Neural cell (in vitro differentiated cells): ENCODE measurements at regions not wholly inside any gene's neighbourhood (a gene's known extent, or its start where the extent isn't known, plus 50 kb on each side); places are given as distances from the start of the nearest gene placed in this dataset.

Source experiments
- H2AFZ ChIP-seq: fragments of 200-600, 300-800 bp; sonication (generic), shearing (Covaris generic); 2 replicates; pipeline ENCODE4 v1.6.0; 2014; ENCODE audit warnings: low read depth, mild to moderate bottlenecking, antibody characterized with exemption, low read length, moderate library complexity
- H3F3A ChIP-seq: fragments of 200-600 bp; shearing (Covaris generic); 2 replicates; pipeline ENCODE4 v1.6.1; 2016; ENCODE audit warnings: mild to moderate bottlenecking, moderate library complexity, mixed read lengths, antibody characterized with exemption, low read length; ENCODE audit not compliant: insufficient read depth, poor library complexity, severe bottlenecking
- H3K27ac ChIP-seq: fragments of 200-600, 300-800 bp; sonication (generic), shearing (Covaris generic); 2 replicates; pipeline ENCODE4 v1.5.1; 2014; ENCODE audit warnings: mild to moderate bottlenecking, low read length, moderate library complexity
- H3K27me3 ChIP-seq: fragments of 300-800, 200-600 bp; sonication (generic), shearing (Covaris generic); 2 replicates; pipeline ENCODE4 v1.6.0; 2014; ENCODE audit warnings: mild to moderate bottlenecking, low read depth, low read length, moderate library complexity; ENCODE audit not compliant: insufficient read depth
- H3K36me3 ChIP-seq: fragments of 300-800, 200-600 bp; sonication (generic), shearing (Covaris generic); 2 replicates; pipeline ENCODE4 v1.5.1; 2014; ENCODE audit warnings: mild to moderate bottlenecking, antibody characterized with exemption, low read length, moderate library complexity; ENCODE audit not compliant: insufficient read depth
- H3K4me2 ChIP-seq: fragments of 300-800, 200-600 bp; sonication (generic), shearing (Covaris generic); 2 replicates; pipeline ENCODE4 v1.6.0; 2014; ENCODE audit warnings: mild to moderate bottlenecking, low read length
- H3K4me3 ChIP-seq: fragments of 300-800, 200-600 bp; sonication (generic), shearing (Covaris generic); 2 replicates; pipeline ENCODE4 v1.5.1; 2014; ENCODE audit warnings: mild to moderate bottlenecking, low read length, moderate library complexity
- H3K79me2 ChIP-seq: fragments of 200-600 bp; shearing (Covaris generic); replicated peaks from 2 replicates; pipeline ENCODE4 v1.6.0; 2014; ENCODE audit warnings: mild to moderate bottlenecking, low read length, moderate library complexity; ENCODE audit not compliant: insufficient read depth
- H3K9ac ChIP-seq: fragments of 300-800, 200-600 bp; sonication (generic), shearing (Covaris generic); 2 replicates; pipeline ENCODE4 v1.6.1; 2016; ENCODE audit warnings: mild to moderate bottlenecking, low read length, mixed read lengths
- H3K9me2 ChIP-seq: fragments of 200-600 bp; shearing (Covaris generic); 2 replicates; pipeline ENCODE4 v1.6.1; 2016; ENCODE audit warnings: mild to moderate bottlenecking, low read length, mixed read lengths; ENCODE audit not compliant: insufficient read depth
- H3K9me3 ChIP-seq: fragments of 200-600, 300-800 bp; sonication (generic), shearing (Covaris generic); 2 replicates; pipeline ENCODE4 v1.6.1; 2016; ENCODE audit warnings: mild to moderate bottlenecking, mixed run types, low read length, moderate library complexity, mixed read lengths
- H4K20me1 ChIP-seq: fragments of 200-600 bp; shearing (Covaris generic); 2 replicates; pipeline ENCODE4 v1.6.1; 2016; ENCODE audit warnings: mild to moderate bottlenecking, mixed run types; ENCODE audit not compliant: insufficient read depth
- EP300 ChIP-seq: fragments of 450-650 bp; conservative IDR thresholded peaks from 2 replicates; pipeline ENCODE4 v1.6.1; 2014; ENCODE audit warnings: antibody characterized with exemption, mild to moderate bottlenecking, moderate library complexity; ENCODE audit not compliant: poor library complexity, severe bottlenecking
- EZH2 ChIP-seq: fragments of 200-600, 300-800 bp; shearing (Covaris generic), sonication (generic); IDR thresholded peaks from 2 replicates; pipeline ENCODE4 v1.6.1; 2014; ENCODE audit warnings: antibody characterized with exemption, low read length, borderline replicate concordance, mild to moderate bottlenecking; ENCODE audit not compliant: insufficient read depth, poor library complexity, severe bottlenecking
- MXI1 ChIP-seq: fragments of 450-650 bp; conservative IDR thresholded peaks from 2 replicates; pipeline ENCODE4 v1.6.1; 2014; ENCODE audit warnings: antibody characterized with exemption, mild to moderate bottlenecking; ENCODE audit not compliant: poor library complexity, severe bottlenecking
- POLR2AphosphoS5 ChIP-seq: IDR thresholded peaks from 2 replicates; pipeline ENCODE4 v1.6.1; 2012
- RAD21 ChIP-seq: fragments of 450-650 bp; conservative IDR thresholded peaks from 2 replicates; pipeline ENCODE4 v1.6.1; 2014; ENCODE audit warnings: antibody characterized with exemption, mild to moderate bottlenecking, moderate library complexity
- SMC3 ChIP-seq: fragments of 450-650 bp; conservative IDR thresholded peaks from 2 replicates; pipeline ENCODE4 v1.6.1; 2014; ENCODE audit warnings: antibody characterized with exemption, mild to moderate bottlenecking, moderate library complexity; ENCODE audit not compliant: poor library complexity
- TAF1 ChIP-seq: IDR thresholded peaks from 2 replicates; pipeline ENCODE4 v1.6.1; 2012; ENCODE audit warnings: low read depth
- TF ChIP-seq, protein P1 (sequence below): fragments of 450-650 bp; IDR thresholded peaks from 2 replicates; pipeline ENCODE4 v1.5.1; 2014; ENCODE audit warnings: antibody characterized with exemption, mild to moderate bottlenecking, moderate library complexity; ENCODE audit not compliant: poor library complexity, severe bottlenecking
- TF ChIP-seq, protein P2 (sequence below): IDR thresholded peaks from 2 replicates; pipeline ENCODE4 v1.6.1; 2012; ENCODE audit warnings: borderline replicate concordance

DNA sequence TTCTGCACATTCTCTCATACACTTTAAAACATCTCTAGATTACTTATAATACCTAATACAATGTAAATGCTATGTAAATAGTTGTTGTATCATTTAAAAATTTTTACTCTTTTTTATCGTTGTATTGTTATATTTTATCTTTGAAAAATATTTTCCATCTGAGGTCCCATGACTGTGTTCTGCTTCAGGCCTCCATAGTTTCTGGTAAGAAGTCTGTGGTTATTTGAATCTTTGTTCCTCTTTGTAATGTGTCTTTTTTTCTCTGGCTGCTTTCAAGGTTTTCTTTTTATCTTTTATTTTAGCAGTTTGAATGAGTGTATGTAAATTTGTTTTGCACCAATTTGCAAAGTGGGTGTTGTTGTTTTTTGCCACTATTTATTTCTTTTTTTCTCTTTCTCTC lies 263.1 kb downstream of the RPS24 start:
- no peaks in the 10 kb centered on the region for H3F3A ChIP-seq
- no peaks in the 10 kb centered on the region for H3K9me2 ChIP-seq
- no peaks in the 10 kb centered on the region for H4K20me1 ChIP-seq
- H2AFZ ChIP-seq, result no peak overlapping the region
- no peak overlapping the region for H3K4me3 ChIP-seq
- TF ChIP-seq SMC3 (no peak), EZH2 (no peak), MXI1 (no peak), RAD21 (no peak), TAF1 (no peak), POLR2AphosphoS5 (no peak), EP300 (no peak)
- TF ChIP-seq, protein P1, sequence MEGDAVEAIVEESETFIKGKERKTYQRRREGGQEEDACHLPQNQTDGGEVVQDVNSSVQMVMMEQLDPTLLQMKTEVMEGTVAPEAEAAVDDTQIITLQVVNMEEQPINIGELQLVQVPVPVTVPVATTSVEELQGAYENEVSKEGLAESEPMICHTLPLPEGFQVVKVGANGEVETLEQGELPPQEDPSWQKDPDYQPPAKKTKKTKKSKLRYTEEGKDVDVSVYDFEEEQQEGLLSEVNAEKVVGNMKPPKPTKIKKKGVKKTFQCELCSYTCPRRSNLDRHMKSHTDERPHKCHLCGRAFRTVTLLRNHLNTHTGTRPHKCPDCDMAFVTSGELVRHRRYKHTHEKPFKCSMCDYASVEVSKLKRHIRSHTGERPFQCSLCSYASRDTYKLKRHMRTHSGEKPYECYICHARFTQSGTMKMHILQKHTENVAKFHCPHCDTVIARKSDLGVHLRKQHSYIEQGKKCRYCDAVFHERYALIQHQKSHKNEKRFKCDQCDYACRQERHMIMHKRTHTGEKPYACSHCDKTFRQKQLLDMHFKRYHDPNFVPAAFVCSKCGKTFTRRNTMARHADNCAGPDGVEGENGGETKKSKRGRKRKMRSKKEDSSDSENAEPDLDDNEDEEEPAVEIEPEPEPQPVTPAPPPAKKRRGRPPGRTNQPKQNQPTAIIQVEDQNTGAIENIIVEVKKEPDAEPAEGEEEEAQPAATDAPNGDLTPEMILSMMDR, result no peak
- TF ChIP-seq, protein P2, sequence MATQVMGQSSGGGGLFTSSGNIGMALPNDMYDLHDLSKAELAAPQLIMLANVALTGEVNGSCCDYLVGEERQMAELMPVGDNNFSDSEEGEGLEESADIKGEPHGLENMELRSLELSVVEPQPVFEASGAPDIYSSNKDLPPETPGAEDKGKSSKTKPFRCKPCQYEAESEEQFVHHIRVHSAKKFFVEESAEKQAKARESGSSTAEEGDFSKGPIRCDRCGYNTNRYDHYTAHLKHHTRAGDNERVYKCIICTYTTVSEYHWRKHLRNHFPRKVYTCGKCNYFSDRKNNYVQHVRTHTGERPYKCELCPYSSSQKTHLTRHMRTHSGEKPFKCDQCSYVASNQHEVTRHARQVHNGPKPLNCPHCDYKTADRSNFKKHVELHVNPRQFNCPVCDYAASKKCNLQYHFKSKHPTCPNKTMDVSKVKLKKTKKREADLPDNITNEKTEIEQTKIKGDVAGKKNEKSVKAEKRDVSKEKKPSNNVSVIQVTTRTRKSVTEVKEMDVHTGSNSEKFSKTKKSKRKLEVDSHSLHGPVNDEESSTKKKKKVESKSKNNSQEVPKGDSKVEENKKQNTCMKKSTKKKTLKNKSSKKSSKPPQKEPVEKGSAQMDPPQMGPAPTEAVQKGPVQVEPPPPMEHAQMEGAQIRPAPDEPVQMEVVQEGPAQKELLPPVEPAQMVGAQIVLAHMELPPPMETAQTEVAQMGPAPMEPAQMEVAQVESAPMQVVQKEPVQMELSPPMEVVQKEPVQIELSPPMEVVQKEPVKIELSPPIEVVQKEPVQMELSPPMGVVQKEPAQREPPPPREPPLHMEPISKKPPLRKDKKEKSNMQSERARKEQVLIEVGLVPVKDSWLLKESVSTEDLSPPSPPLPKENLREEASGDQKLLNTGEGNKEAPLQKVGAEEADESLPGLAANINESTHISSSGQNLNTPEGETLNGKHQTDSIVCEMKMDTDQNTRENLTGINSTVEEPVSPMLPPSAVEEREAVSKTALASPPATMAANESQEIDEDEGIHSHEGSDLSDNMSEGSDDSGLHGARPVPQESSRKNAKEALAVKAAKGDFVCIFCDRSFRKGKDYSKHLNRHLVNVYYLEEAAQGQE, result no peak
- H3K4me2 ChIP-seq, result no peak overlapping the region
- H3K9ac ChIP-seq, result no peak overlapping the region
- H3K36me3 ChIP-seq, result no peaks in the 10 kb centered on the region
- H3K9me3 ChIP-seq, result no peaks in the 10 kb centered on the region
- no peaks in the 10 kb centered on the region for H3K79me2 ChIP-seq
- H3K27me3 ChIP-seq, result no peaks in the 10 kb centered on the region
- no peak overlapping the region for H3K27ac ChIP-seq

DNA sequence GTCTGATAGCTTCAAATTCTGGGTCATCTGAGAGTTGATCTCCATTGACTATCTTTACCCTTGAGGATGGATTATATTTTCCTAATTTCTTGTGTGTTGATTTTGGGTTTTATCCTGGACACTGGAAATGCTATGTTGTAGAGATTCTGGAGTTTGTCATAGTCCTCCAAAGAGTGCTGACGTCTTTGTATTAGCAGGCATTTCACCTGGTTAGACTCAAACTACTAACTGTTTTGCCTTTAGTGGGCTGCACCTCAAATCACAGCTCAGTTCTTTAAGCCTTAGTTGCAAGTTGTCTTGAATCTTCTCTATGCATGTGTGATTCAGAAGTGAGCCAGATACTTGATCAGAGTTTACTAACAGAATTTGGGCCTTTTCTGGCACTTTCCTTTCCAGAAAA lies 264.3 kb downstream of the RPS24 start:
- H3K9me2 ChIP-seq, result no peaks in the 10 kb centered on the region
- H3K27ac ChIP-seq, result no peak overlapping the region
- H3K79me2 ChIP-seq, result no peaks in the 10 kb centered on the region
- no peaks in the 10 kb centered on the region for H3F3A ChIP-seq
- no peak overlapping the region for H3K4me2 ChIP-seq
- no peaks in the 10 kb centered on the region for H4K20me1 ChIP-seq
- H3K27me3 ChIP-seq, result no peaks in the 10 kb centered on the region
- TF ChIP-seq TAF1 (no peak), POLR2AphosphoS5 (no peak), EP300 (no peak), RAD21 (no peak), SMC3 (no peak), MXI1 (no peak), EZH2 (no peak)
- TF ChIP-seq, protein P1, result no peak
- TF ChIP-seq, protein P2, result no peak
- no peak overlapping the region for H3K4me3 ChIP-seq
- H3K9ac ChIP-seq, result no peak overlapping the region
- no peak overlapping the region for H2AFZ ChIP-seq
- H3K36me3 ChIP-seq, result no peaks in the 10 kb centered on the region
- no peaks in the 10 kb centered on the region for H3K9me3 ChIP-seq
